Uterus (tissue), 3 donors: ENCODE measurements at regions not wholly inside any gene's neighbourhood (a gene's known extent, or its start where the extent isn't known, plus 50 kb on each side); places are given as distances from the start of the nearest gene placed in this dataset.

Experiments used
- DNase-seq, 2 donors: peaks; one replicate each; pipeline ENCODE4 v3.0.0-alpha.2; 2019 to 2020
- H3K27ac ChIP-seq, 2 donors: fragments of 200-600 bp; sonication (generic); 1 replicate in 1 of 2; 2 replicates in 1 of 2; pipeline ENCODE4 v1.5.1; 2016 to 2018
- H3K27me3 ChIP-seq, 2 donors: fragments of 200-600 bp; sonication (generic); one replicate each; pipeline ENCODE4 v1.5.1; 2018 to 2019; ENCODE audit warnings: control low read depth in 1 of 2
- H3K36me3 ChIP-seq, 2 donors: fragments of 200-600 bp; sonication (generic); one replicate each; pipeline ENCODE4 v1.5.1; 2019; ENCODE audit warnings: control low read depth in 1 of 2
- H3K4me1 ChIP-seq, 2 donors: fragments of 200-600 bp; sonication (generic); one replicate each; pipeline ENCODE4 v1.5.1; 2018 to 2019; ENCODE audit warnings: control low read depth in 1 of 2
- H3K4me3 ChIP-seq, 2 donors: fragments of 200-600 bp; sonication (generic); 1 replicate in 1 of 2; 2 replicates in 1 of 2; pipeline ENCODE4 v1.5.1; 2018 to 2019; ENCODE audit warnings: mild to moderate bottlenecking in 1 of 2
- H3K9me3 ChIP-seq, 2 donors: fragments of 200-600 bp; sonication (generic); one replicate each; pipeline ENCODE4 v1.5.1; 2019; ENCODE audit warnings: control low read depth in 1 of 2
- POLR2A ChIP-seq, 2 donors: fragments of 450-650 bp; IDR thresholded peaks; one replicate each; pipeline ENCODE4 v1.6.1; 2016; ENCODE audit warnings: antibody characterized with exemption in 2 of 2, mild to moderate bottlenecking in 1 of 2, moderate library complexity in 1 of 2
- intact Hi-C: fragments of 100-400 bp; cut with DNase I; formaldehyde crosslinking; loops from one replicate; pipeline ENCODE4 v1.15.1; 2023; ENCODE audit warnings: low total_unique reads
- TF ChIP-seq, protein P1 (sequence below), 4 experiments: fragments of 200-600 bp in 2 of 4; fragments of 450-650 bp in 2 of 4; sonication (generic) in 2 of 4; IDR thresholded peaks; one replicate each; pipeline ENCODE4 v1.5.1; 2016 to 2019; ENCODE audit warnings: antibody characterized with exemption in 4 of 4, mild to moderate bottlenecking in 2 of 4, moderate library complexity in 1 of 4
- donor health status: DM: yes; HTN: yes; CAD: no.

DNA sequence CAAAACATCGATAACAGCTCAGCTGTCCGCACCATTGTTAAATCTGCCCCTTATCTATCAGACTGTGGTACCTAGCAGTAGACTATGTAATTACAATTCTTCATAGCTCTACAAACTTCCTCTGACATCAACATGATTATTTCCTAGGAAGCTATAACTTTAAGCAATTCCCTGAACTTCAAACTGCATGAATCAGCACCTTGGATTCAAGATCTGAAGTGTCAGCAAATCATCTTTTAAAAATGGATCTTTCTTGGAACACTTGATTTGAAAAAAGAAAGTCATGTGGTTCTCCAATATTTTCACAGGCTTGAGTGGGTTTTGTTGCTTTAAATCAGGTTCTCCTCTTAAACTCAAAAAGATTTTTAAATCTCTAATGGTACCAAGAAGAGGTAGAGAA, 680.7 kb upstream of the LMCD1 start:
- Histone ChIP-seq H3K36me3 (no peaks in the 10 kb centered on the region), H3K4me1 (no peaks in the 10 kb centered on the region), H3K9me3 (peaks cover 0 to 17% of the 10 kb centered on the region in 2 donors), H3K4me3 (no peak overlapping the region), H3K27ac (no peak overlapping the region), H3K27me3 (no peaks in the 10 kb centered on the region)
- DNase-seq, result no peak
- intact Hi-C loops, result no loop called here
- TF ChIP-seq, protein P1, sequence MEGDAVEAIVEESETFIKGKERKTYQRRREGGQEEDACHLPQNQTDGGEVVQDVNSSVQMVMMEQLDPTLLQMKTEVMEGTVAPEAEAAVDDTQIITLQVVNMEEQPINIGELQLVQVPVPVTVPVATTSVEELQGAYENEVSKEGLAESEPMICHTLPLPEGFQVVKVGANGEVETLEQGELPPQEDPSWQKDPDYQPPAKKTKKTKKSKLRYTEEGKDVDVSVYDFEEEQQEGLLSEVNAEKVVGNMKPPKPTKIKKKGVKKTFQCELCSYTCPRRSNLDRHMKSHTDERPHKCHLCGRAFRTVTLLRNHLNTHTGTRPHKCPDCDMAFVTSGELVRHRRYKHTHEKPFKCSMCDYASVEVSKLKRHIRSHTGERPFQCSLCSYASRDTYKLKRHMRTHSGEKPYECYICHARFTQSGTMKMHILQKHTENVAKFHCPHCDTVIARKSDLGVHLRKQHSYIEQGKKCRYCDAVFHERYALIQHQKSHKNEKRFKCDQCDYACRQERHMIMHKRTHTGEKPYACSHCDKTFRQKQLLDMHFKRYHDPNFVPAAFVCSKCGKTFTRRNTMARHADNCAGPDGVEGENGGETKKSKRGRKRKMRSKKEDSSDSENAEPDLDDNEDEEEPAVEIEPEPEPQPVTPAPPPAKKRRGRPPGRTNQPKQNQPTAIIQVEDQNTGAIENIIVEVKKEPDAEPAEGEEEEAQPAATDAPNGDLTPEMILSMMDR (IDR thresholded peaks at IDR 0.05), result no peak
- no peak for TF ChIP-seq POLR2A (IDR thresholded peaks at IDR 0.05)

DNA sequence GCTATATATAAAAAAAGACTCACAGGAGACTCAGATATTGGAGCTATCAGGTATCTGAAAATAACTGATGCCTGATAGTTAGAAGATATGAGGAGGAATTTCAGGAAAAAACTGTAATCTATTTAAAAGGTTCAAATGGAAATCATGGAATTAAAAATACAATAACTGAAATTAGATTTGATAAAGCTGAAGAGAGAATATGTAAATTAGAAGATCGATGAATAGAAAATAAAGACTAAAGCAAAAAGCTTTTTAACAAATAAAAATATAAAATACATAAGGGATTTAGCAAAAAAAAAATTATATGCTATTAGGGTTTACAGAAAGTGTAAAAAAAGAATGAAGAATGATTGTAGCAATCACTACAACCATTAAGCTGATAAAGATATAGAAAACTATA, 679.8 kb upstream of the LMCD1 start:
- intact Hi-C loops, result no loop called here
- H3K36me3 ChIP-seq, result no peaks in the 10 kb centered on the region
- no peak overlapping the region for H3K4me3 ChIP-seq
- peaks cover 0 to 17% of the 10 kb centered on the region in 2 donors for H3K9me3 ChIP-seq
- TF ChIP-seq, protein P1 (IDR thresholded peaks at IDR 0.05), result no peak
- TF ChIP-seq POLR2A (IDR thresholded peaks at IDR 0.05), result no peak
- no peak for DNase-seq
- H3K27ac ChIP-seq, result no peak overlapping the region
- H3K27me3 ChIP-seq, result no peaks in the 10 kb centered on the region
- H3K4me1 ChIP-seq, result no peaks in the 10 kb centered on the region

- TF ChIP-seq POLR2A (IDR thresholded peaks at IDR 0.05), result no peak
- TF ChIP-seq, protein P1 (IDR thresholded peaks at IDR 0.05), result no peak
- Histone ChIP-seq H3K36me3 (no peaks in the 10 kb centered on the region), H3K4me3 (no peak overlapping the region), H3K27ac (no peak overlapping the region), H3K4me1 (no peaks in the 10 kb centered on the region), H3K27me3 (no peaks in the 10 kb centered on the region), H3K9me3 (no peaks in the 10 kb centered on the region)
- intact Hi-C loops, result no loop called here
- no peak for DNase-seq
Observed at GRCh38 chr3:7841451-7841850, 660.2 kb upstream of the LMCD1 start.

DNA sequence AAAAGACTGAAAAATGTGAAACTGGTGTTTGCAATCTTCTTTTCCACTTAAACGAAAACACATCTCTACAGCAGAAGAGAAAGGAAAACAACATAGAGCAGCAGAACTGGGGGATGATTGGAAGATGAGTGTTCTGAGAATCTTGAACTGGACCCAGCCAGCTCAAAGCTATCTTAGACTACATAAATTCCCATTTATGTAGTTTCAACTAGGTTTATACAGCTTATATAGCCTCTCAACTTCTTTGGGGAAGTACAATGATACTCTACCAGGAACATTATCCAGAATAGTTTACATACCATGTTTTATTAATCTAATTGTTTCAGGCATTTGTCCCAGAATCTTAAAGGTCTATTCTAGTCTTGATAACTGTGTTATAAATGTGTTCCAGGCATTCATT, 658.2 kb upstream of the LMCD1 start:
- H3K4me1 ChIP-seq, result no peaks in the 10 kb centered on the region
- intact Hi-C loops, result no loop called here
- no peak for DNase-seq
- H3K27me3 ChIP-seq, result no peaks in the 10 kb centered on the region
- H3K4me3 ChIP-seq, result no peak overlapping the region
- H3K36me3 ChIP-seq, result no peaks in the 10 kb centered on the region
- H3K27ac ChIP-seq, result no peak overlapping the region
- TF ChIP-seq POLR2A (IDR thresholded peaks at IDR 0.05), result no peak
- TF ChIP-seq, protein P1 (IDR thresholded peaks at IDR 0.05), result no peak
- H3K9me3 ChIP-seq, result no peaks in the 10 kb centered on the region

GRCh38 chr3:7847021-7847420, 654.6 kb upstream of the LMCD1 start:
- no peaks in the 10 kb centered on the region for H3K4me1 ChIP-seq
- intact Hi-C loops, result no loop called here
- TF ChIP-seq POLR2A (IDR thresholded peaks at IDR 0.05), result no peak
- TF ChIP-seq, protein P1 (IDR thresholded peaks at IDR 0.05), result no peak
- no peaks in the 10 kb centered on the region for H3K36me3 ChIP-seq
- no peaks in the 10 kb centered on the region for H3K27me3 ChIP-seq
- H3K4me3 ChIP-seq, result no peak overlapping the region
- no peaks in the 10 kb centered on the region for H3K9me3 ChIP-seq
- no peak for DNase-seq
- H3K27ac ChIP-seq, result no peak overlapping the region
